Stimulated activated CD8-positive, alpha-beta memory T cell treated with anti-CD3 and anti-CD28 coated beads, Interleukin-4, amount 100 ng/mL, for 24 hours (primary cell): ENCODE measurements at regions not wholly inside any gene's neighbourhood (a gene's known extent, or its start where the extent isn't known, plus 50 kb on each side); places are given as distances from the start of the nearest gene placed in this dataset.
"Not testable (repeated sequence)": the region's sequence is repeated elsewhere in the genome, so short reads cannot be mapped to it uniquely, and the experiment has no call there.

Experiments used
- DNase-seq: peaks from one replicate; pipeline ENCODE4 v3.0.0-alpha.2; 2020; ENCODE audit warnings: low read depth

DNA sequence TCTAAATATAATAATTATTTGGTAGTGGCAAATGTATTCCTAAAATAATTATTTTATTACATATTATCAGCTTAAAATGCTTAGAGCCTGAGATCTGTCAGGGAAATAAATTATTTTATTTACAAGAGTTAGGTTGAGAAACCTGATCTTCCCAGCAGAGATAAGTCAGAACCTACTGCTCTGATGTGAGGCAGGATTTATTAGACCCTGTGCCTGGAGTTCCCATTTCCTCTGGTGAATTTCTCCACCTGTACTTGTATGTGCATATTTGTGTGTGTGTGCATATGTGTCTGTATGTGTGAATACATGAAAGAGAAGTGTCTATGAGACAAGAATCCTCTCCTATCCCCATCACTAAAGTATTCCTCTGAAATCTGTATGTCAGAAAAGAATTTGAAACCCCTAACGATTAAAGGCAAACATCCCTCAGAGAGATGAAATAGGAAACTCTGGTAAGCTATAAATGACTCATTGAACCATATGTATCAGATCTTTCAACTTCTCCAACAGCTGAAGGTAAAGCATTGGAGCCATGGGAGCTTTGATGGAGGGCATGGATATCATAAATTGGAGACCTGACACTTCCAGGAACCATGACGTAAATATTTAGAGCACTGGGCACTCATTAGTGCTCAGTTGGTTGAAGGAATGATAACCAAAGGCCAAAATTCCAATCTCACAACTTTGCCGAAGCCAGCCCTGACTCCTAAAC is 190.9 kb downstream of the XPNPEP1 start:
- DNase-seq: no peak

DNA sequence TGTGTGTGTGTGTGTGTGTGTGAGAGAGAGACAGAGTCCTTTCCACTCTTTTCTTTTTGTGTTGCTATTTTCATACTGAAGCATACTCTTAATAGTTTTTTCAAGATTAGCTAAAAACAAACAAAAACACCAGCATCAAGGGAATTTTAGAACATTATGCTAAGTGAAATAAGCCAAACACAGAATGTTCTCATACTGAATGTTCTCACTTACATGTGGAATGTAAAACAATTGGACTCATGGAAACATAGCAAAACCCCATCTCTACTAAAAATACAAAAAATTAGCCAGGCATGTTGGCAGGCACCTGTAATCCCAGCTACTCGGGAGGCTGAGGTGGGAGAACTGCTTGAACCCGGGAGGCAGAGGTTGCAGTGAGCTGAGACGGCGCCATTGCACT is 193.4 kb downstream of the XPNPEP1 start:
- DNase-seq: not testable (repeated sequence)

DNA sequence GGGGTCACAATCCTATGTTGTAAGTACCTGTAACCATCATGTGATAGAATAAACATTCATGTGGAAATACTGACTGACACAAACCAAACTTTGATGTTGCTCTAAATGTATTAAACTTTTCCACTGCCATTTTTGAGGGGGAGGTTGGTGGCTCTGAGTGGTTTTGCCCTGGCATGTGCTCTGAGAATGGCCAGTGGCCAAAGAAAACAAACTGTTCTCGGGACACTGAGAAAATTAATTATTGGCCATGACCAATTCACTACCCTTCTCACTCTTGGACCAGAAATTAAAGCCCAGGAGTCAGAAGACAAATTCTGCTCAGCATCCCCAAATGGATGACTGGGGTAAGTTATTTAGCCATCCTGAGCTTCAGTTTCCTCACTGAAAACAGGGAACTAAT is 195.9 kb downstream of the XPNPEP1 start:
- no peak for DNase-seq

DNA sequence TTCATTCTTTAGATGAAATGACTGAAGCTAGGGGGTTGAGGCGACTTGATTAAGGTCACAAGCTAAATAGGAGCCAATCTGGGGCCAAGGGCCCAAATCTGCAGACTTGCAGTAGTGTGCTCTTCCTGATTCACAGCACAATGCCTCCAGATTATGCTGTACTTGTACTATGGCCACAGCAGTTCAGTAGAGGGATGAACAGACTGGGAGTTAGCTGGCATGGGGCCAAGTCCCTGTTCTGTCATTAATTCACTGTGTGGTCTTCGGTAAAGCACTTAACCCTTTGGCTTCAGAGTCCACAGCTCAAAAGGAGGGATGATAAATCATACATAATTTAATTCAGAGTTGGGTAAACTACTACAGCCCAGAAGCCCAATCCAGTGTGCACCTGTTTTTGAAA is 196.8 kb downstream of the XPNPEP1 start:
- DNase-seq: no peak

DNA sequence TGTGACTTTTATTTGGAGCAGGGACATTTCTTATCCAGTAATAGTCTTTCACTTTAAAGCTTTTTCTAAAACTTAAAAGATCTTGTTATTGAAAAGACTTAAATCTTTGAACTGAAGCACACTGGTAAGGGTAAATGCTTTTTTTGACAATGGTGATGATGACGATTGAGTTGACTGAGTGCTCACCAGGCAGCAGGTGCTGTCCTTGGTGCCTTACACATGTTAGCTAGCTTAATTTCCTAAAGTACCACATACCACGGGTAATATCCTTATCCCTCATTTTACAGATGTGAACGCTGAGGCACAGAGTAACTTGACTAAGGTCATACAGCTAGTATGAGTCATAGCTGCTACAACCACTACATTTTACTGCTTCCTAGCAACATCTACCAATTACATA is 200.0 kb downstream of the XPNPEP1 start:
- no peak for DNase-seq

DNA sequence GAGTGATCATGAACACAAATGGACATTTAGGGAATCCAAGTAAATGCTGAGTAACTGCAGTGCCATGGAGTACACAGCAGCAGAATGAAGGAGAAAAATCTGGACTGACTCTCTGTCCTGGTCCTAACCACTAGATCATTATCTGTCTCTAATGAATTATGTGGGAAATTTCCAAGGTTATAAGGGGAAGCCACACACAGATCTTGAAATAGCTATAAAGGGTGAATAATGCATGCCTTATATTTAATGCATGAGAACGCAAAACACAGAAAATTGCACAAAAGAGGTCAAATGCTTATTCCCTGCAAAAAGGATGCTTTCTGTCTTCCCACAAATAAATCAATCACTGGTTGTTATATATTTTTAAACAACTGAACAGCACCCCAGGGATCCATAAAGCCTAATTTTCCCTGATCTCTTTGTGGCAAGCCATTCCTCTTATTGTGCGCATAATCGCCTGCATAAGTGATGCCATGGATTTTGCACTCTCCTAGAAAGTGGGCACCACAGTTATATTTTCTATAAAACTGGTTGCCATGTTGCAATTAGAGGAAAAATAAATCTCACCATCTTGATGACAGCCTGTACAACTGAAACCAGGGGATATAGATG is 201.8 kb downstream of the XPNPEP1 start:
- no peak for DNase-seq

DNA sequence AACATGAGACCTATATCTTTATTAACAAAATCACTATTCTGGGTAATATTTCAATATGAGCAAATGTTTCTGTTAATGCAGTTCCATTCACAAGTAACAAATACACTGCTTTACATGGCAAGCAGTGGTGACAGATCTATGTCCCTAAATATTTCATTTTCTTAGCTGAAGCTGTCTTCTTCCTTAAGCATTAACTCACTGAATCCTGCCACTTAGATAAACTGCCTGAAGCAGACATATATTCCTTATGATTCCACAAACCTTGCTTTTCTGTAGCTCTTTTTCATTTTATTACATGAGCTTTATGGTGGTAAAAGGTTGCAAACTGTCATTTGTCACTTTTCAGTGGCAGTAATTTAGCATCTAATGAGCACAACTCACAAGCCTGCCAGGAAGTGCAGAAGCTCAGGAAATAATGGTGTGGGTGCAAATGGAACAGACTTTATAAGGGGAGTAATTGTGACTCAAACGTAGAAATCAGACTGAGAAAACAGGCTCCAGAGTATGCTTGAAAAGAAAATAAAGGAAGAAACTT is 217.2 kb downstream of the XPNPEP1 start:
- no peak for DNase-seq

DNA sequence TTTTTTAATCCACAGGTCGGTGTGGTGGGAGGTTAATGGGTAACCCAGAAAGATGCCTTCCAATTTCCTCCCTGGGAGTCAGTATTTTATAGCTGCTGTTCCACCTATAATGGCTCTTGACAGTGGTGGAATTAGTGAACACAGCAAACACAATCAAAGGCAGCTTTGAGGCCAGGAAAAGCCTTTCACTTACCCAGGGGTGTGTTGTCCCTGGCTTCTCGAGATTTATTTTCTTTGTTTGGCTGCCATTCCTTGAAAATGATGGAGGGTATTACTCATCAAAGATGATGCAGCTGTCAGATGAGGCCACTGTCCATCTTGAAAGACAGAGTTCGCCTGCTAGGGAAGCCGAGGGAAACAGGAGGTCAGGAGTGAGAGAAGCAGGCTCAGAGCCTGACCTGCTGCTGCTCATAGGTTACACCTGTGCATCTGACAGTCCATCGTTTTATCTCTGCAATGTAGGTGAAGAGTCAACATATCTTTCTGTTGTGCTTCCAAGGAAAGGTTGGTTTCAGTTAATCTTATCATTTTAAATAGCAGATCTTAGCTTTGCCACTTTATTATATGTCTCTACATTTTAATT is 221.6 kb downstream of the XPNPEP1 start:
- no peak for DNase-seq

DNA sequence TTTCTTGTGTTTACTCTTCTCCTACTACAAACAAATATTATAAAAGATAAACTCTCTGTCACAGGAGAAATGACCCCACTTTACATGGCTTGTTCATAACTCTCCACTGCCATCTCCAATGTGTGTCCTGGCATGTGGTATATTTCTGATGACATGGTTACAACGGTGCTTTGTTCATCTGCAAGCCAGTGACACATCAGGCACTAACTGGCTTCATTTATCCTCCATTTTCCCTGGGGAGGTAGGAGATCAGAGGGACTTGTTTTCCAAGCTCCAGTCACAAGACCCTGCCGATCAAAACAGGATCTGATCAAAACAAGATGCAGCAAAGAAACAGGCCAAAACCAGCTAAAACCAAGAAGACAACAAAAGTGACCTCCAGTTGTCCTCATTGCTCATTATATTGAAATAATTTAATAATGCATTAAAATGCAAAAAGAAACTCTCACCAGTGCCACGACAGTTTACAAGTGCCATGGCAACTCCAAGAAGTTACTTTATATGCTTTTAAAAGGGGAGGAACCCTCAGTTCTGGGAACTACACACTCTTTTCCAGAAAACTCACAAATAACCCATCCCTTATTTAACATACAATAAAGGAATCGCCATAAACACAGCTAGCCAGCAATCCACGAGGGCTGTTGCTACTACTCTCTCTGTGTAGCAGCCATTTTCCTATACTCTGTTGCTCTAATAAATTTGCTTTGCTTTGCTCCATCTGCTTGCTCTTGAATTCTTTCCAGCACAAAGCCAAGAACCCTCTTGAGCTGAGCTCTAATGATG is 224.2 kb downstream of the XPNPEP1 start:
- no peak for DNase-seq

DNA sequence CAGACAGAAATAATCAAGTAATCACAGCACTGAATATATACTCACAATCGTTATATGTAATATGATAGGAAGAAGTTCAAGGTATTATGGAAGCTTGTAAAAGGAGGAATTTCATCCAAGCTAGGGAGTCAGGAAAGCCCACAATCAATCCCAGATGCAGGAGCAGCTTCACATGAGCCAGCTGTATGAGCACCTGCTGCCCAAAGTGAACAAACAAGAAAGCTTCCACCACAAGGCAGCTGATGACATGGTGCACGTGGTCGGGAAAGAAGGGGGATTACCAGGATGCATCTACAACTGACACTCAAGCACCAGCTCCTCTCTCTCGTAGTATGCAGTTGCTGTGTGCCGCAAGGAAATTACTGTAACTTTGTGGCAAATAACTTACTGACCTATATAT is 225.2 kb downstream of the XPNPEP1 start:
- no peak for DNase-seq

DNA sequence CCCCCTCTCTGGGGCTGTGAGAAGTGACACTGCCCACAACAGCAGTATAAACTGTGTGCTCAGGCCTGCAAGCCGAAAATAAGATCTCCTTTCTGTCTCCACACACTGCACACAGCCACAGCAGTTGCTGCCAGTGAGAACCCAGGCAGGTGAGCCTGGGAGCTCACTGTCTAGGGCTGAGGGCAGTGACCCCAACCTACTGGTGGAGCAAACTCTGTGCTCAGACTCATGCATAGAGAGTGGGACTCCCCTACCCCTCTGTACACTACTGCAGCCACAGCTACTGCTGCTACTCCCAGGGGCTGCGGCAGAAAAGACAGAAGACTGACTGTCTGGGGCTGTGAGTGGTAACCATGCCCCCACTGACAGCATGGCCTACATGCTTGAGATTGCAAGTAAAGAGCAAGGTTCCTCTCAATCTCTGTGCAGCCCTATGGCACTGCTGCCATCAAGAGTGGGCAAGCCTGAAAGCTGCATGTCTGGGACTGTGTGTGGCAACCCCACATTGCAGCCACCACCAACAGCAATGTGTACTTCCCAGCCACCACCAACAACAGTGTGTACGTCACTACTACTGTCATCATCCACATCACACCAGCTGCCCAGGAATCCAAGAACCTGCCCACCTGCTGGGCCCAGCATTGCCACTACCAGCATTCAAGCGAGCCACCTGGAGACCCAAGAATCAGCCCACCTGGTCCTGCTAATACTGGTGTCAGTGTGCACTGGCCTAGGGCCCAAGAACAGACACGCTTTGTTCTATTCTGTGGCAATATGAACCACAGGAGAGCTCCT is 226.1 kb downstream of the XPNPEP1 start:
- DNase-seq: no peak

DNA sequence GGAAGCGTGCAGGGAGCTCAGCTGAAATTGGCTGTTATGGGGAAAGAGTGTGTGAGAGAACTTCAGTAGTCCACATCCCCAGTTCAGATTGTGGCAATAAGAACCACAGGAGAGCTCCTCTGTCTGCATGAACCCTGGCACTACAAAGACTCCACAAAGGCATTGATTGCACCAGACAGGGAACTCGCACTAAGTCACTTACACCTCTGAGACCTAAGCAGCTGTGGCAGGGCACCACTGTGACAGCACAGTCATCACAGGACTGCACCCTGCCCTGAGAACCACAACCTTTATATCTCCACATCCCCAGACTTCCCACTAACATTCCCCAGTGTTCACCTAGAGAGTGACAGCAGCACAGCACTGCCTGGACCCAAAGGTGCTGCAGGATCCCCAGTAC is 226.8 kb downstream of the XPNPEP1 start:
- DNase-seq: no peak

DNA sequence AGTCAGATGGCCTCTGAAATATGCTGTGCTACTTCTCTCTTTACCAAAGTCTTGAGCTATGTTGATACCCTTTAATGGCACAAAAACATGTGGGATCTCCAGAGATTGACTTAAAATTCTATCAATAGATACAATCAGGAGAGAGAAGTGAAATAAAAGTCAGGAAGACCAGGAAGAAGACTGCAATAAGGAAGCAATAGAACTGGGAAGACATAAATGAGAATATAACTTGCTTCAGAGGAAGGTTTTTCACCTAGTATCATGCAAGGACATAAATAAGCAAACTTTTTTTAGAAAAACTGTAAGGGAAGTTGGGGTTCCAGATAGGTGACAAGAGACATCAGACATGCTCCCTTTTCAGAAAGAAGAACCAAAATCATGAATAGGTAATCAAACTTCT is 227.3 kb downstream of the XPNPEP1 start:
- DNase-seq: no peak

DNA sequence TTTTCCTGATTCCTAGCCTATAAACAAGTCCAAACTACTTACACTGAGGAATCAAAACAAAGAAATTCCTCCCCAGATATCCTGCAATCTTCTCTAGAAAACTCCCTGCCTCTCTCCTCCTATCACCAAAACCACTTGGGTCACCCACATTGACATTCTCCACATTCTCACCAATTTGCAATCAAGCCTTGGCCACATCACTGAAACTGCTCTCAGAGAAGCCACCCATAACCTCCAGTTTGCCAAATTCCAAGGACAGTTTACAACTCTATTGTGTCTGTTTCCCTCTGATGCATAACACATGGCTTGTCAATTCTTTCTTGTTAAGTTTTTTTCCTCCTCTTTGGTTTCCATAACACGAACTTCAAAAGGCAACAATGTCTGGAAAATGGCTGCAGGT is 233.5 kb downstream of the XPNPEP1 start:
- no peak for DNase-seq

DNA sequence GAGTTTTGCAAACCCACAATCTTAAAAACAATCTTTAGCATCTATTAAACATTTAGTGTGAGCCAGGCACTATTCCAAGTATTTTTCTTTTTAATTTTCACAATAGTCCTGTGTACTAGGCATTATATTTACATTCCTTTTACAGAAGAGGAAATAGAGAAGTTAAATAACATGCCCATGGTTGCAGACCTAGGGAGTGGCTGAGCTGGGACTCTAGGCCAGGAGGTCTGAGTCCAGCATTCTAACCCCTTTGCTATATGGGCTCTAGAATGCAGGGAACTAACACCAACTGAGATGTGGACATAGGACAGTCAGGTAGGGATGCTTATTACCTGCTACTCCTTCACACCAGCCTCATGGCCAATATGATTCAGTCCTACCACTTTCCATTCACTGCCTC is 243.8 kb downstream of the XPNPEP1 start:
- DNase-seq: no peak

DNA sequence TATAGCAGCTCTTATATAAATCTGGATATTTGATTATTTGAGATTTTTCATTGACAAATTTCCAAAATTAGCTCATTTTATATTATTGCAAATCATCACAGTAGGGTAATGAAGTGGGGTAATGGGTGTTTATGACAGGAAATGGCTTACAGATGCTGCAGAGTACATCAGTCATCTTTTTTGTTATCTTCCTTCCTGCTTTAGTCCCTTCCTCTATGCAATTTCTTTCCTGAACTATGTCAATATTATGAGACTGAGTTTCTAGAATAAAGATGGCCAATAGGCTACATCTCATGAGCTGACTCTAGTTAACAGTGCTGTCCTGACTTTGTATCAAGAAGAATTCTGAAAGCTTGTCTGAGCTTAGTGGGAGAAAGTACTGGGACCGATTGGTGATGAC is 244.5 kb downstream of the XPNPEP1 start:
- DNase-seq: no peak

DNA sequence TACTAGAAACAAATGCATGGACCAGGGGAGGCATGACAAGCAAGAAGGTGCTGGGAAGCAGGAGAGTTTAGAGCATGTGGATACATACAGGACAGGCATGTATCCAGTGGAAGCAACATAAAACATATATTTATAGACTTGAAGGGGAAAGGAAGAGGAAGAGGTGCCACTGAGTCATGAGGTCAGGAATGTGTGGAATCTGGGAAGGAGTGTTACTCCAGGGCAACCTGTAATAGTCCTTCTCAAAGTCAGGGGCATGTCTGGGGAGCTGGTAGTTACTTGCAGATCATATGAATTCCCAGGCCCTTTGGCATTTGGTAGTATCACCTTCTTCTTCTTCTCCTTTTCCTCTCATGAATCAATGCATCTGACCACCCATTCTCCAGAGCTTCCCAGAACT is 246.6 kb downstream of the XPNPEP1 start:
- DNase-seq: no peak

DNA sequence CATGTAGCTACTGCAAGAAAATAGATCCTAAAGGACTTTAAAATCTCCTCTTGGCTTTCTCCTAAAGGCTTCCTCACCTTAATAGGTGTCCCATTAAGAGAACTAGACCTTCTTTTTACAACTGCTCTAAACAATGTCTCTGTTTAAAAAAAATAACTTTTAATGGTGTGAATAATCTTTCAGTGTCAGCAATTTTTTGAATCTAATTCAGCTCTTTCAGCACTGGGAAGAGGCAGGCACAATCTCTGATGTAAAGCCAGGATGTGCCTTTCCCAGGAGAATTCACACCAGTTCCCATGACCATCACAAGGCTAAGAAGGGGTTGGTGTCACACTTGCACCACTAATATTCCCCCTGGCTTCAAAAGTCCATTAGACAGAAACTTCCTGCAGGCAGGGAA is 254.6 kb downstream of the XPNPEP1 start:
- DNase-seq: no peak

DNA sequence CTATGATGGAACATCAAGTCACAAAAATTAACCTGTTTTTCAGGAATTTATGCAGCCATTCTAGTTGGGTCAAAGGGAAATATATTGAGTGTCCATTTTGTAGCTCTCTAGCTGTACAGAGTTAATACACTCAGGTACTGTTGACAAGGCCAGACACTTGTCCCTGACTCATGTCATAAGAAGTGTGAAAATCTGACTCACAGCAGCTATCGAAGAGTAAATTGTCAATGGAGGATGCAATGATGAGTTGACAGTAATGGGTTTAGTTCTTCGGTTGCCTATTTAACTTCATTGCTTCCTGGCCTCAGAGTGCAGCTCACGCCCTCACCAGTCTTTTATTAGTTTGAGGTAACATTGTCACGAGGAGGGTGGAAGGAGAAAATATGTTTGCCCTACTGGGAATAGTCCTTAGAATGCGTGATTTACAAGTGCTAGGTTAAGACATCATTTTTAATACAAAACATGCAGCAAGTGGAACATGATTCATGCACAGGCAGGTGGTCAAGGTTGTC is 255.1 kb downstream of the XPNPEP1 start:
- DNase-seq: no peak

DNA sequence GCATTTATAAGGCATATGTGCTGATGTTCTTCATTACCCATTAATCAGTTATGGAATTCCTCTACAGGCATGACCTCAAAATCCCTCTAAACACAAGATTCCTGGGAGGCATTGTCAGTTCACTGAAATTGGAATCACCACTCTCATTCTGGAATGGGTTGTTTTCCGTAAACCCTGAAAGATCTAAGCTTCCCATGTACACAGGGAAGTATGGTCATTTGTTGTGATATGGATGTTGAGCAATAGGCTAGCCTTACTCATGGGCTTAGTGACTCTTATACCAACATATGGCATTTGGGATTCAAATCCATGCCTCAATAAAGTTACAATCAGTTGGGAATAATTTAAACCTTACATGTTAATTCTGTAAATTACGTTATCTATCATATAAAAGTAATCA is 258.0 kb downstream of the XPNPEP1 start:
- DNase-seq: no peak

DNA sequence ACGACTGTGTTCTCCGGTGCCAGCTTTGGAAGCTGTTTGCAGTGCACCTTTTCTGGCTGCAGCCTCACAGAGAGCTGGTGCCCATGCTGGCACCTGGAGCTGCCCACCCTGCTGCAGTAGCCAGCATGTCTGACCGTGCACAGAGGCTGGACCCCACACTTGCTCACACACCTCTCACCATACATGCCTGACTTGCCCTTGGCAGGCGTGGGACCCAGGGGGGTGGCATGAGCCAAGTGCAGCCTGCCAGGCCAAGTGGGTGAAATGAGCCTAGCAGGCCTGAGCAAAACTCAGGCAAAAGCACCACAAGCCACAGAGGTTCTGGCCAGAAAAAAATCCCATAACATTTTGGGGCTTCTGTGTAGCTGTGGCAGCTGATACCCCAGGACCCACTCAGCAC is 258.8 kb downstream of the XPNPEP1 start:
- DNase-seq: no peak

DNA sequence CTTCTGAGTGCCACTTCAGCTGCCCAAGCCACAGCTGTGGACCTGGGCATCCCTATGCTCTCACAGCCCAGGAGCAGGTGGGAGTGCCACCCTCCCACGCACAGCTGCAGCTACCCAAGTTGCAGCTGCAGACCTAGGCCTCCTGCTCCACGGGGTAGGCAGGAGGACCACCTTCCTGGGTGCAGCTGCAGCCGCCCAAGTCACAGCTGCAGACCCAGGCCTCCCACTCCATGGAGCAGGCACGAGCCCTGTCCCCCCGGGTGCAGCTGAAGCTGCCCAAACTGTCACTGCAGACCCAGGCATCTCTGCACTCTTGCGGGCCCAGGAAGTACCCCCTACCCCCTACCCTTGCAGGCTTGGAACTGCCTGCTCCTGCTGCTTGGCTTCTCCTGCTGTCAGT is 260.2 kb downstream of the XPNPEP1 start:
- no peak for DNase-seq
